ENCODE measurements at regions not wholly inside any gene's neighbourhood (a gene's known extent, or its start where the extent isn't known, plus 50 kb on each side); places are given as distances from the start of the nearest gene placed in this dataset.
A peak's percentile ranks its signal among the peaks of the same experiment; 100 is the strongest.

GRCh38 chr3:44011680-44012079, 230.0 kb upstream of the TOPAZ1 start:
- 0 out of 2 replicates have a peak, but pooled peaks cover 4% of the 10 kb centered on the region for H4K20me1 ChIP-seq (ENCODE audit: insufficient read depth)

GRCh38 chr3:44012160-44012899, 229.4 kb upstream of the TOPAZ1 start:
- no peak overlapping the region for H3K4me2 ChIP-seq
- TF ChIP-seq MXI1 (IDR thresholded peaks at IDR 0.05; ENCODE audit: low read depth, low read length) (peak; percentile 22; the same call in 1 of the 2 replicates), RAD21 (IDR thresholded peaks at IDR 0.05; ENCODE audit: low read length) (no peak), TAF1 (IDR thresholded peaks at IDR 0.05; ENCODE audit: borderline replicate concordance, low read depth, low read length) (no peak)
- 0 out of 2 replicates have a peak, but pooled peaks cover 4% of the 10 kb centered on the region for H4K20me1 ChIP-seq (ENCODE audit: insufficient read depth)
- no peak overlapping the region for H3K4me3 ChIP-seq (ENCODE audit: low read depth in 2 of 2, low read length in 1 of 2)
- DNase-seq = no peak
- peaks cover 0 to 12% of the 10 kb centered on the region in 2 experiments; a peak in 1 of 4 replicates for H3K4me1 ChIP-seq (ENCODE audit: control insufficient read depth in 1 of 2, insufficient read depth in 2 of 2, low read depth in 1 of 2, low read length in 1 of 2)
- no peaks in the 10 kb centered on the region for H3K9me2 ChIP-seq
- H3K9me3 ChIP-seq = no peaks in the 10 kb centered on the region
- 98% methylated on average over 13 of the region's 13 CpGs for WGBS (ENCODE audit: low lambda C conversion rate)
- ChIA-PET POLR2A (interaction anchor here (0.5 kb wide), 1 partner anchor 12 kb away, joined by 3 read pairs; no protein-coding TSS in a partner anchor), CTCF (interaction anchor here (1.1 kb wide), 1 partner anchor 10 kb away, joined by 3 read pairs; no protein-coding TSS in a partner anchor)
- no peaks in the 10 kb centered on the region for H3K79me2 ChIP-seq (ENCODE audit: insufficient read depth)
- H3F3A ChIP-seq (replicated peaks; ENCODE audit: insufficient read depth) = no peaks in the 10 kb centered on the region
- H2AFZ ChIP-seq (ENCODE audit: low read depth) = no peak overlapping the region
- no peak overlapping the region for H3K9ac ChIP-seq
- H3K36me3 ChIP-seq (replicated peaks in 1 of 2; ENCODE audit: control insufficient read depth in 1 of 2, insufficient read depth in 2 of 2, low read length in 1 of 2) = peaks cover 0 to 6% of the 10 kb centered on the region in 2 experiments
- H3K27me3 ChIP-seq (ENCODE audit: insufficient read depth) = no peaks in the 10 kb centered on the region
- peak overlapping the region in 1 of 2 experiments; percentile 53; a peak in 1 of 4 replicates for H3K27ac ChIP-seq (ENCODE audit: low read depth in 2 of 2, low read length in 1 of 2)

More at GRCh38 chr3:44011680-44012079, 230.0 kb upstream of the TOPAZ1 start:
- TF ChIP-seq MXI1 (IDR thresholded peaks at IDR 0.05; ENCODE audit: low read depth, low read length) = no peak
- no peak for TF ChIP-seq CHD2 (IDR thresholded peaks at IDR 0.05; ENCODE audit: low read length, partially characterized antibody)
- no peak for TF ChIP-seq EP300 (IDR thresholded peaks at IDR 0.05; ENCODE audit: borderline replicate concordance in 1 of 2, low read depth in 1 of 2, low read length in 1 of 2)
- TF ChIP-seq JUND (IDR thresholded peaks at IDR 0.05) = no peak
- TF ChIP-seq CTCF (IDR thresholded peaks at IDR 0.05) = no peak
- TF ChIP-seq MEF2A (IDR thresholded peaks at IDR 0.05; ENCODE audit: borderline replicate concordance, low read depth) = no peak
- no peak for TF ChIP-seq GABPA (IDR thresholded peaks at IDR 0.05; ENCODE audit: low read depth)
- no peak for TF ChIP-seq SIN3A (IDR thresholded peaks at IDR 0.05; ENCODE audit: borderline replicate concordance, low read depth, low read length)
- TF ChIP-seq RFX5 (IDR thresholded peaks at IDR 0.05; ENCODE audit: low read length) = no peak
- no peak for TF ChIP-seq FOXJ3 (CRISPR knock-in tag; IDR thresholded peaks at IDR 0.05)
- H3K9ac ChIP-seq = no peak overlapping the region
- H3K36me3 ChIP-seq (replicated peaks in 1 of 2; ENCODE audit: control insufficient read depth in 1 of 2, insufficient read depth in 2 of 2, low read length in 1 of 2) = peaks cover 0 to 6% of the 10 kb centered on the region in 2 experiments
- no peaks in the 10 kb centered on the region for H3K9me2 ChIP-seq
- H2AFZ ChIP-seq (ENCODE audit: low read depth) = no peak overlapping the region
- peaks cover 0 to 12% of the 10 kb centered on the region in 2 experiments; a peak in 1 of 4 replicates for H3K4me1 ChIP-seq (ENCODE audit: control insufficient read depth in 1 of 2, insufficient read depth in 2 of 2, low read depth in 1 of 2, low read length in 1 of 2)
- peak overlapping the region in 1 of 2 experiments; percentile 53; a peak in 1 of 4 replicates for H3K27ac ChIP-seq (ENCODE audit: low read depth in 2 of 2, low read length in 1 of 2)
- H3K79me2 ChIP-seq (ENCODE audit: insufficient read depth) = no peaks in the 10 kb centered on the region
- POLR2A ChIA-PET = no interaction called here
- no peaks in the 10 kb centered on the region for H3F3A ChIP-seq (replicated peaks; ENCODE audit: insufficient read depth)
- no peak overlapping the region for H3K4me2 ChIP-seq
- no peaks in the 10 kb centered on the region for H3K27me3 ChIP-seq (ENCODE audit: insufficient read depth)
- no peak overlapping the region for H3K4me3 ChIP-seq (ENCODE audit: low read depth in 2 of 2, low read length in 1 of 2)
- H3K9me3 ChIP-seq = no peaks in the 10 kb centered on the region
- DNase-seq = no peak
- WGBS (ENCODE audit: low lambda C conversion rate) = 96% methylated on average over 10 of the region's 10 CpGs
- CTCF ChIA-PET = no interaction called here
